ENCODE measurements at regions not wholly inside any gene's neighbourhood (a gene's known extent, or its start where the extent isn't known, plus 50 kb on each side); places are given as distances from the start of the nearest gene placed in this dataset.

GRCh38 chr22:47376322-47376700, 613.9 kb downstream of the TBC1D22A start:
- Histone ChIP-seq H3K27me3 (peaks cover 0 to 48% (median 0%) of the 10 kb centered on the region in 4 donors), H3K27ac (no peak overlapping the region), H3K4me3 (no peak overlapping the region), H3K4me1 (no peaks in the 10 kb centered on the region), H3K36me3 (no peaks in the 10 kb centered on the region), H3K9me3 (no peaks in the 10 kb centered on the region)
- TF ChIP-seq POLR2A (IDR thresholded peaks at IDR 0.05) = no peak
- TF ChIP-seq CTCF (IDR thresholded peaks at IDR 0.05) = no peak
- intact Hi-C loops (cut with DNase I) = no loop called here
- DNase-seq = no peak
- WGBS, 2 donors = 72 to 82% methylated on average over 6 to 7 of the region's 7 CpGs

- H3K27ac ChIP-seq = no peak overlapping the region
- no peak overlapping the region for H3K4me3 ChIP-seq
- no peaks in the 10 kb centered on the region for H3K9me3 ChIP-seq
- DNase-seq = no peak
- TF ChIP-seq POLR2A (IDR thresholded peaks at IDR 0.05) (no peak), CTCF (IDR thresholded peaks at IDR 0.05) (no peak)
- 74% methylated on average over 8 of the region's 25 CpGs; no CpG with 5 or more reads in 1 of the 2 donors for WGBS, 2 donors
- intact Hi-C loops (cut with DNase I) = no loop called here
- H3K4me1 ChIP-seq = no peaks in the 10 kb centered on the region
- peaks cover 0 to 47% (median 0%) of the 10 kb centered on the region in 4 donors for H3K27me3 ChIP-seq
- H3K36me3 ChIP-seq = no peaks in the 10 kb centered on the region
Measured at GRCh38 chr22:47375621-47376321, 613.3 kb downstream of the TBC1D22A start.

DNA sequence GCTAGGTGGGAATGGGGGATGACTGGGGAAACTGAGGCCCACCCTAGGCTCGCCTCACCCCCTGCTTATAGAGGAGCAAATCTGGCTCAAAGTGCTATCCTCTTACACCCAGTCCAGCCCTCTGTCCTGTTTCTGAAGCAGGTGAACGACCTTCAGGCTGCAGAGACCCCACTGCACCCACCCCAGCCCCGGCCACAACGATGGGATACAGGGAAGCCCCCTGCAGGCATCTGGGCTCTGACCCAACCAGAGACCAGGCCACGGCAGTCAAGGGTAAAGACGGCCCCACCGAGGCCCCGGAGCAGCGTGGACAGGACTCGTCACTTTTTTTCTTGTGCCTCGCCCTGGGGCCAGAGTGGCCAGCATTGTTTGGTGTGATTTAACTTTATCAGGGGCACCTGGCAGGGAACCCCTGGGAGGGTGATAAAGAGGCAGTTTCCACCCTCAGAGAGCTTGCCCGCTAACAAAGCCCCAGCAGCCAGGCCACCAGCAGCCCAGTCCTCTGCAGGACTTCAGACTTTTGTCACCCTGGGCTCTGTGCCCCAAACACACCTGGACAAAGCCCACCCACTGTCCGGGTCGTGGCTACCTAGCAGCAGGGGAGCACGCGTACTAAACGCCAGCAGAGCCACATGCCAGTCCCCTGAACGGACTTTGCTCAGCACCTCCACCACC, 612.6 kb downstream of the TBC1D22A start:
- Histone ChIP-seq H3K4me1 (no peaks in the 10 kb centered on the region), H3K27ac (no peak overlapping the region), H3K9me3 (no peaks in the 10 kb centered on the region), H3K36me3 (no peaks in the 10 kb centered on the region), H3K4me3 (no peak overlapping the region), H3K27me3 (peaks cover 0 to 42% (median 0%) of the 10 kb centered on the region in 4 donors)
- WGBS, 2 donors = 67% methylated on average over 11 of the region's 18 CpGs; no CpG with 5 or more reads in 1 of the 2 donors
- DNase-seq = no peak
- intact Hi-C loops (cut with DNase I) = no loop called here
- TF ChIP-seq CTCF (IDR thresholded peaks at IDR 0.05) (no peak), POLR2A (IDR thresholded peaks at IDR 0.05) (no peak)

- Histone ChIP-seq H3K27ac (no peak overlapping the region), H3K4me3 (no peak overlapping the region), H3K9me3 (no peaks in the 10 kb centered on the region), H3K36me3 (no peaks in the 10 kb centered on the region), H3K4me1 (peaks cover 0 to 5% (median 0%) of the 10 kb centered on the region in 3 donors), H3K27me3 (peaks cover 0 to 42% (median 0%) of the 10 kb centered on the region in 4 donors)
- WGBS, 2 donors = 58 to 87% methylated on average over 3 to 10 of the region's 15 CpGs
- intact Hi-C loops (cut with DNase I) = no loop called here
- no peak for DNase-seq
- TF ChIP-seq POLR2A (IDR thresholded peaks at IDR 0.05) (no peak), CTCF (IDR thresholded peaks at IDR 0.05) (no peak)
Measured at GRCh38 chr22:47374273-47374771, 611.9 kb downstream of the TBC1D22A start.

DNA sequence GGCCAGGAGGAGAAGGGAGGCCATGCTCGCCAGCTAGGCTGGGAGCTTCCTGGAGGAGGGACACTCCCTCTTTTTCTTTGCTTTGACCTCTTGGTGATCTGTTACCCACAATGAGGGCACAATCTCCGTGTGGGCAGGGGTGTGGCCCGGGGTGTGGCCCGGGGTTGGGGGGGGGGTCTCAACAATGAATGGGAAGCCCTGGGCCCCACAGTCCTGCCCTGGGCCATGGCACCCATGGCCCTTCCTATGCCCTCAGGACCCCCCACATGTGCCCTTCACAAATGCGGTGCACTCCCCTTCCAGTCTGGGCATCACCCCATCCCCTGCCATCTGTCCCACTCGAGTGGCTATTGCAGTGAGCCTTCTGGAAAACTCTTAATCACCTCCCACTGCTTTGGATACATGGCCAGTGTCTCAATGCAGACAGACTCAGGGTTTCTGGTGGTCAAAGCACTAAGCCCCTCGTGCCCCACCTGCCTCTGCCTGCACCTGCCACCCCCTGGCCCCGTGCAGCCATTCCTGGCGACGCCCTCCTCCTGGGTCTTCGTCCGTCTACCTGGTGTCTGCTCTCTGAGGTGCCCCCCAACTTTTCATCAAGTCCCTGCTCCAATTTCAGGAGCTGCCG, 611.3 kb downstream of the TBC1D22A start:
- peaks cover 0 to 44% (median 0%) of the 10 kb centered on the region in 4 donors for H3K27me3 ChIP-seq
- no peak for DNase-seq

More for the DNA sequence above, 611.3 kb downstream of the TBC1D22A start:
- TF ChIP-seq CTCF (IDR thresholded peaks at IDR 0.05) (no peak), POLR2A (IDR thresholded peaks at IDR 0.05) (no peak)
- 60 to 71% methylated on average over 9 to 13 of the region's 13 CpGs for WGBS, 2 donors
- Histone ChIP-seq H3K36me3 (no peaks in the 10 kb centered on the region), H3K4me3 (no peak overlapping the region), H3K9me3 (no peaks in the 10 kb centered on the region), H3K27ac (no peak overlapping the region), H3K4me1 (peaks cover 0 to 9% (median 0%) of the 10 kb centered on the region in 3 donors)
- intact Hi-C loops (cut with DNase I) = no loop called here

Data from esophagus squamous epithelium (tissue), 5 donors.